Femur (tissue), 1 donor: ENCODE measurements at regions not wholly inside any gene's neighbourhood (a gene's known extent, or its start where the extent isn't known, plus 50 kb on each side); places are given as distances from the start of the nearest gene placed in this dataset.

Experiments used
- DNase-seq: peaks from one replicate; pipeline ENCODE4 v3.0.0-alpha.2; 2017

DNA sequence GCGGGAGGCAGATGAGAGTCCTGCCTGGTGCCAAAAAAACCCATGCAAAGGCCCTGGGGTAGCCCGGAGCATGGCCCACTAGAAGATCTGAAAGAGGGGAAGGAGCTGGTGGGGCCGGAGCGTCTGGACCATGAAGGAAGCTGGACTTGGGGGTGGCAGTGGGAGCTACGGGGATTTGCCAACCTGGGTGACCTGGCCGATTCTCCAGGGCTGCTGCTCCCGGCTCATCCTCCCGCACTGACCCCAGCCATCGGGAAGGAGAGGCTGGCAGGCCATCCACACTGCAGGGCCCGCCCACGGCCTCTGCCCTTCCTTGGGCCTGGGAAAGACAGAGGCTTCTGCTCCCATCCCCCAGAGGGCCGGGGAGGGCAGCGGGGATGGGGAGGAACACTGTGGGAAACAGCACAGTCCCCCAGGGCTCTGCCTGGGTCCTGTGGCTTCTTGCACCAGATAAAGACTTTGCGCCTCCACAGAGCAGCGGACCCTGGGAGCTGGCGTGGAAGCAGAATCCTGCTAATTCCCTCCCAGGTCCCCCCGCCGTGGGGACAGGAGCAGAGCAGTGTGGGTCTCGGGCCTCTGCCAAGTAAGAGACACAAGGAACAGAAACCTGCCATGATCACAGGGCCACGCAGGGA, 87.1 kb upstream of the LINC01488 start:
- no peak for DNase-seq

DNA sequence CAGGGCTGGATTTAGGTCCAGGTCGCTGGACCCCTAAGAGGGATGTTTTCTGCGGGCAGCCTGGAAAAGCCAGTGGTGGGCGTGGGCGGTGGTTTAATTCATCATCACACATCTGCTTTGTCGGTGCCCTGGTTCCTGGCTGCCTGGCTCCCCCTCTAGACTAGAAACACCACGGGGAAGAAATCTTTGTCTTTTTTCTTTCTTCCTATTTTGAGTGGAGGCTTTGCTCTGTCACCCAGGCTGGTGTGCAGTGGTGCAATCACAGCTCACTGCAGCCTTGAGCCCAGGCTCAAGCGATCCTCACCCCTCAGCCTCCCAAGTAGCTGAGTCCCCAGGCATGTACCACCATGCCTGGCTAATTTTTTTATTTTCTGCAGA, 86.6 kb upstream of the LINC01488 start:
- DNase-seq, result no peak

DNA sequence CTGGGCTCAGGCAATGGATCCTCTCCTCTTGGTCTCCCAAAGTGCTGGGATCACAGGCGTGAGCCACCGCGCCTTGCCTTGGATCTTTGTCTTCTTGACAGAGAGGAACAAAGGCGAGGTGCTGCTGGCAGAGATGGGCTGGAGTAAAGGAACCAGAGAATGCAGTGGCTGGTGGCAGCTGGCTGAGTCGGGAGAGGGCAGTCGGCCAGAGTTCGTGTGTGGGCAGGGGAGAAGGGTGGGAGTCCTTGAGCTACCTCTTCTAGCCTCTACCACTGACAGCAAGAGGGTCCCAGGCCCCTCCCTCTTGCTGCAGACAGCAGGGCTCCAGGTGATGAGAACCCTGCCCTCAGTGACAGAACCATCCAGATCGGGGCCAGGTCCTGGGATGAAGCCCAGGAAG, 86.2 kb upstream of the LINC01488 start:
- no peak for DNase-seq

DNA sequence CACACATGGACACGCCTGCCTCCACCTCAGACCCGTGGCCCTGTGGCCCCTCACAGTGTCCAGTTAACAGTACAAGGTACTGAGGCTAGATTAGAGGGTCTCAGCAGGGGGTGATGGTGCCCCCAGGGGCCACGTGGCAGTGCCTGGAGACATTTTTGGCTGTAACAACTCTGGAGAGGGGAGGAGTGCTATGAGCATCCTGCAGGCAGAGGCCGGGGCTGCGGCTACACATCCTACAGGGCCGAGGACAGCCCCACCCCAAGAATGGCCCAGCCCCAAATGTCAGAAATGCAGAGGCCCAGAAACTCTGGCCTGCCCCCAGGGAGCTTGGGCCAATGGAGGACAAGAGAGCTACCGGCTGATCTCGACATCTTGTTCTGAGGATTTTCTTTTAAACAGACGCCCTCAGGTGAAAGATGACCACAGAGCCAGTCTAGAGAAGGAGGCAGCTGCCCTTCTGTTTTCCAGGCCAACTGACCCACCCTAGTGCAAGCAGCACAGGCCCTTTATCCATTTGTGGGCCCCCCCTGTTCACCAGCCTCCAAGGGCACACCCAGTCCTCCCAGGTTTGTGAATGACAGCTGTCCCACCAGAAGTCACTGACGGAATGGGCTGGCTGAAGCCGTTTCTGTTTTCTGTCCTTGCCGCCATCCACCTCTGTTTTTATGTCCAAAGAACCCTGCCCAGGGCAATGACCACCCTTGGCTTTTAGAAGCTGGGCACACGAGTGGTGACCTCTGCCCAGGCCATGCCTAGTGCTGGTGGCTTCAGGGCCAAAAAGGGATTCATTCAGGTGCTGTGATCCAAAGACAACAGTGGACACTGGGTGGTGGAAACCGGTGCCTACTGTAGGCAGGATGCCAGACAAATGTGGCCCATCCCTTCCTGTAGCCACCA, 85.2 kb upstream of the LINC01488 start:
- no peak for DNase-seq

DNA sequence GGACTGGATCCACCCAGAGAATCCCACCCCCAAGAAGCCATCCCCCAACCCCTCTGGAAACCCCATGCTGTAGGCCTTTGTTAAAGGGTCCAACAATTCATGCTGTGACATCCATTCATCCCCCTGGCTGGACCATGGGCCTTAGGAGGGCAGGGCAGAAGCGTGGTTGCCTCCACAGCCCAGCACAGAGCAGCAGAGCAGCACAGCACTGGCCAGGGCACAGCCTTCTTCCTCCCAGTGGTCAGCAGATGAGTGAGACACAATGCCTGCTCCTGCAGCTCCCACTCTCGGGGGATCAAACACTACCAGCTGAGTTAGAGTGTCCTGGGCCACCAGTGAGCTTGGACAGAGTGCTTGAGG, 84.5 kb upstream of the LINC01488 start:
- no peak for DNase-seq

DNA sequence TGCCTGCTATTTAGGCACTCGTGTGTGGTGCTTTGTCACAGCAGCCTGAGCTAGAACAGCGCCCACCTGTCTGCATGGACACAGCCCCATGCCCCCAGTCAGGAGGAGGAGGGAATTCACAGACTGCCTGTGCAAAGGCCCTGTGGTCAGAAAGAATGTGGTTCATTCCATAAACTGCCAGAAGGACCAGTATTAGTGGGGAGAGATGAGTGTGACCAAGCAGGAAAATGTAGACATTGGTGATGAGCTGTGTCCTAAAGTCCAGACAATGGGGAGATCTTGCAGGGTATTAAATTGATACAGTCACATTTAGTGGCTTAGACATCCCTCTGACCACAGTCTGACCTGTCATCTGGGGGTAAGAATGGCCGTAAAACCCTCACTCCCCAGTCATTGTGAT, 83.7 kb upstream of the LINC01488 start:
- DNase-seq, result no peak

DNA sequence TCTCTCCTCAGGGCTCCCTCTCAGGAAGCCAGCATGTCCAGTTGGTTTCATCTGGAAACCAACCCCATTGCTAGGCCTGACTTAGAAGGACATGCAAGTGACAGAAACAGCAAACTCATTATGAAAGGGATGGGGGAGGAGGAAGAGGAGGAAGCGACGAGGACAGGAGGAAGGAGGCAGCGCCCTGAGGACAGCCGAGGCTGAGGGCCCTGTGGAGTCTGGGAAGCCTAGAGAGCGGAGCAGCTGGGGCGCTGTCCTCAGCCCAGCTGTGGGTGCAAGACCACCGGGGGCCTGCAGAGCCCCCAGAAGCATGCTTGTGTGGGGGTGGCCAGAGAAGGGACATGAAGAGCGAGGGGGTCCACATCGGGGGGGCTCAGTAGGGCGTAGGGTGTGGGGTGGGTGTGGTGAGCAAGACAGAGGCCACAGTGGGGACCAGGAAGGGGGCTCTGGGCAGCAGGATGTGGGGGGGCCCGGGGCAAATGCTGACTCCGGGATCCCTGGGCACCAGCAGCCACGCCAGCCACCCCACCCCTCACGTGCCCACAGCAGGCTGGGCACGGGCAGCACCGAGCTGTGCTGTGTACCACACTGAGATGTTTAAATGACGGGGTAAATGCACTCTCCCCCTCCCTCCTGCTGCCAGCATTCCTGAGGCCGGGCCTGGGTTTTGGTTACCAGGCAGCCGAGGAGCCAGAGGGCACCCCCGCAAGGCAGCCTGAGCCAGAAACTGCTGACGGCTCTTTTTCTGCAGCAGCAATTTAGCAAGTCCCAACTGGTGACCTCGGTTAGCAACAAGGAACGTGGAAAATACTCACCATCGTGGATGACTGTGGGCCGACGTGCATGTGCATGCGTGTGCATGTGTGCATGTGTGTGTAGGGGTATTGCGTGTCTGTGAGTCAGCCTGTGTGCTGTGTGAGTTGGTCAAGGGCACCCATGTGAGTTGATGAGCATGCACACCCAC, 82.7 kb upstream of the LINC01488 start:
- DNase-seq, result peak; percentile 85

DNA sequence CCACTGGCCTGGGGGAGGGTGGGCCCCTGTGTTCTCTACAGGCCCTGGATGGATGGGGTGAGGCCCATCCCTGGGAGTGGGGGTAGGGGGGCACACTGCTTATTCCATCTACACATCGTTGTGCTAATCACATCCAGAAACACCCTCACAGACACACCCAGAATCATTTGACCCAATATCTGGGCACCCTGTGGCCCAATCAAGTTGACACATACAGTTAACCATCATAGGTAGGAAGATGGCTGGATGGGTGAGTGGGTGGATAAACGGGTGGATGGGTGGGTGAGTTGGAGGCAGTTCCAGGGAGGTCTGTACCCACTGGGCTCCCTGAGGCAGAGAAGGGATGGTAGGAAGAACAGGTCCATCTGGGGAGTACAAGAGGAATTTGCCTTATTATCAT, 81.3 kb upstream of the LINC01488 start:
- peak; percentile 12 for DNase-seq

DNA sequence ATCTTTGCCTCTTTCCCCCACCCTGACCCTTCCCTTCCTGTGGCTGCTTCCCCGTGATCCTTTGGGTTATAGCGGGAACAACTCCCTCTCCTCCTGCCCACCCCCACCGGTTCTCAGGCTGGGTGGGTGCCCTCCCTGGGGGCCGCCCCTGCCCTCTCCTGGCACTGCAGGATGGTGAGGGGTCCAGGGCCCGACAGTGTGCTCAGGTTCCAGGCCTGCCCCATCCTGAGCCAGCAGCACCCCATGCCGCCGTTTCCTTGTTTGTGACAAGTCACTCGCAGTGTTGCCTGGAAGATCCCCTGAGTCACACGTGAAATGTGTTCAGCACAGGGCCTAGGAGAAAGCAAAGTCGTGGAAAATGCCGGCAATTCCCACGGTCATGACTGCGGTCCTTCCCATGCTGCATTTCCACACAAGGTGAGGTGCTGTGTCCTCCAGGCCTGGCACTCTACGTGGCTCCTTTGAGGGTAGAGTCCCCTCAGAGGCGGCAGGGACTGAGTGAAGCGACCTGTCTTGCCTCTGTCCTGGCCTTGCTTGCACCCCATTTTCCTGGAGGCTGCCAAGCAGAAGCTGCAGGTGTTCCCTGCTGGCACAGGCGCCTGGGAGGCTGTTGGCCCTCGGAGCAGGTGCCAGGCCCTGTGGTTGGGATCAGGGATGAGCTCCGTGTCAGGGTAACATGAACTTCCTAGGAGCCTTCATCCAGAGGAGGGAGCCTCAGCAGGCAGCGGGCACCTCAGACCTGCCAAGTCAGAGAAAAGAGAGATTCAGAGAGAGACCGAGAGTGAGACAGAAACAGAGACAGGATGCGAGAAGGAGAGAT, 80.5 kb upstream of the LINC01488 start:
- DNase-seq, result no peak

DNA sequence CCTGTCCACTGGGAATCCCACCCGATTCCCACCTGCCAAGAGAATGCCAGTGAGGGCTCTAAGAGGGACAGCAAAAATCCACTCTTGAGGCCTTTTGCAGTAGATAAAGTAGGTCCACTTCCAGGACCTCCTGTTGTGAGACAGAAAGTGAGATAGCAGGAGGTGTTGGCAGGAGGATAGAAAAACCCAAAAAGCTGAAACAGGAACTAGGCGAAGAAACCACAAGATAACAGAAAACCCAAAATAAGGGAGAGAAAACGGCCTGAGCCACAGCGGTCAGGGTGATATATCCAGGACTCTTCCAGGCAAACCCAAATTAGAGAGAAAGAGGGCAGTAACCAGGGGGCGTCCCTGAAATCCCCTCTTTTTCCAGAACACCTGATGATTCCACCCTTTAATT, 79.7 kb upstream of the LINC01488 start:
- peak; percentile 14 for DNase-seq

DNA sequence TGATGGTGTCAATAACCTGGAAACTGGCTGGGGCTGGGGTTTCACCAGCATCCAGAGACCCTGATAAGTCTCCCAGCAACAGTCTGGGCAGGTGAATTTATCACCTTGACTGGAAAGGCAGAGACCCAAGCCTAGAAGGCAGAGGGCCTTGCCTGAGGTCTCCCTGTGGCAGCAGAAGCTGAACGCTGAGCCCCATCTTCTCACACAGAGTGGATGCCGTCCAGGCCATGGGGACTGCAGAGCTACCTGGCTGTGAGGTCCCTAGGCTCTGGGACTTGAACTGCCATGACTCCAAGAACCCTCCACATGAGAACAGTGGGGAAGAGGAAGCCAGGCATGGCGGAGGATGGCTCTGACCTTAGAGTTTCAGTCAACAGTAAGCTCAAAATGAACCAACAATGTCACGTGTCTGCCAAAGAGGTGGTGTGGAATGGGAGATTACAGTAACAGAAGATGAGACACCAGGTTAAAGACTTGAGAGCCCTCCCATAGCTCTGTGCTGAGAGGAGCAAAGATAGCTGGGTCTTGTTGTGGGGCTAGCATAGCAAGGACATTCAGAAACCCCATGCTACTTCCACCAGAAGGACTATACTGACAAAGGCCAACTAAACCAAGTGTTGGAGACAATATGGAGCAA, 79.1 kb upstream of the LINC01488 start:
- DNase-seq, result no peak

DNA sequence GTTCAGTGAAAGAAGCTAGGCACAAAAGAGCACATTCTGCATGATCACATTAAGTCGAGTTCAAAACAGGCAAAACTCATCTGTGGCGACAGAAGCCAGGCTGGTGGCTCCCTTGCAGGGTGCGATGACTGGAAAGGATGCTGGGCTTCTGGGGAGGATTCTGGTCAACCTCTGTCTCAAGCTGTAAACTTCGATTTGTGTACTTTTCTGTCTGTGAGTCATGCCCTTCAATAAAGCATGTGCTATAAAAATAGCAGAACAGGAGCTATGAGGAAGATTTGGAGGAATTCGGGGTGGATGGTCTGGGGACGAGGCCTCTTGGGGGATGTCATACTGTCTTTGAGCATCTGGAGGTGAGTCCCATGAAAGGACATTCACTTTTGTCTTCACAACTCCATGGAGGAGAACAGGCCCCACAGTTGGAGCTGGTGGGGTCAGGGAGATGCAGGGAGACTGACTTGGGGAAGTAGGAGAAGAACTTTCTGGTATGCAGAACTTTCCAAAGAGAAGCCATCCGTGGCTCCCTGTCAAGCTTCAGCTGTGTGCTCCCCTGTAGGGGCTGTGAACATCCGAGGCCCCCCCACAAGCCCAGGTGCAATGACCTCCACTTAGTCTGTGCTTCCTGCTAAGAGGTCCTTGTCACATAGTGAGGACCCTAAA, 77.8 kb upstream of the LINC01488 start:
- no peak for DNase-seq

DNA sequence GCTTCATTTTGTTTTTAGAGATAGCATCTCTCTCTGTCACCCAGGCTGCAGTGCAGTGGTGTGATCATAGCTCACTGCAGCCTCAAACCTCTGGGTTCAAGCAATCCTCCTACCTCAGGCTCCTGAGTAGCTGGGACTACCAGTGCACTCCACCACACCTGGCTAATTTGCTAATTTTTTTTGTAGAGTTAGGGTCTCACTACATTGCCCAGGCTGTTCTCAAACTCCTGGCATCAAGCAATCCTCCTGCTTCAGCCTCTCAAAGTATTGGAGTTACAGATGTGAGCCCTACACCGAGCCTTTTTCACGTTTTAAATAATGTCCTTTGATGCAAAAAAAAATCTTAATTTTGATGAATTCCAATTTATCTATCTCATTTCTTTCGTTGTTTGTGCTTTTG, 75.4 kb upstream of the LINC01488 start:
- no peak for DNase-seq

DNA sequence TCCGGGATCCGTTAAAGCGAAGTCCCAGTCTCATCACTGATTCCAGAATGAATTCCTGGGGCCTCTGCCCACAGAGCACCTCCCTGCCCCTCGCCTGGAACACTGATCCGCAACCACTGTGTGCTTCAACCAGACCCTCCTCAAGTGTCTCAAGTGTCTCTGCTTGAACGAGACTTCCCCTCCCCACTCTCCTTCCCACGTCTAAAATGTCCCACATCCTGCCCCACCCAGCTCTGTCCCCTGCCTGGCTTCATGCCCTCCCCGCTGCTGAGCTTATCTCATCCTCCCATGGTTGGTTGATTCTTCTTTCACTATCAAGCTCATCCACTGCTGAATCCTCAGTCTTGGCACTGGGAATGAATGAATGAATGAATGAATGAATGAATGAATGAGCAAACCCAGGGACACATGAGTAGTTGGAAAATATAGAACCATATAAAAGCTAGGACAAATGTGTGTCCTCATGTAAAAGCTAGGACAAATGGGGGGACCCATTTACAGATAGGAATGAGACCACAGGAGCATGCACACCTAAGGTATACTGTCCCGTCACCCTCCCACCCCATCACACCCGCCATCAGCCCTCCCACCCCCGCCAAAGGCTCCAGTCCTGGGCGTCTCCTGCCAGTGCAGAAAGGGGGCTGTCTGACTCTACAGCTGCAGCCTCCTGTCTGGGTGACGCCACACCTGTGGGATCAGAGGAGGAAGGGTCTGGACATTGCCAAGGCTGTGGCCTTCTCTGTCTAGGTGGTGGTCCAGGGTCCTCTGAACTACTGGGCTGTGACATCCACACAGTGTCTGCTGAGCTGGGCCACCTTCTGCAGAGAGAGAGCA, 71.4 kb upstream of the LINC01488 start:
- no peak for DNase-seq

DNA sequence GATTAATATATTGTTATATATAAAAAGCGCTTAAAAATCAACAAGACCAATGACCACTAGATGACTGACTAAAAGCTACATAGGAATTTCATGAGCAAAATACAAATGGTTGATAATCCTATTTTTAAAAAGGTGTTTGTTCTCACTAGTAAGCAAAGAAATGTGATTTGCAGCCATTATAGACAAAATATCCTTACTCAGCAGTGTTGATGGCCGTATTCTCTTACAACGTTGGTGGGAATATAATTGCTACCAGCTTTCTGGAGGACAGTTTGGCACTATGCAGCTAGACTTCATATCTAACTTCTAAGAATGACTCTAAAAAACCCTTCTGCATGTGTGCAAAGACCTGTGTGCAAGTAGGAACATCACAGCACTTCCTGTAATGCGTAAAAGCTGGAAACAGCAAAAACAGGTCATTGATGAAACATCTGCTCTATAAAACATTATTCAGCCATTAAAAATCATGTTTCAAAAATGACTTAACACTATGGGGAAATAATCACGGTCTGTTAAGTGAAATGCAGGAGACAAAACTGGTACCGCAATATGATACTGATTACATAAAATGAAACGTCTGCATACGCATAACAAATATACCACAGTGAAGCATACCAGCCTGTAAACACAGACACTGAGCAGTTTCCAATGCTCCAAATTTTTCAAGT, 70.1 kb upstream of the LINC01488 start:
- DNase-seq, result no peak

DNA sequence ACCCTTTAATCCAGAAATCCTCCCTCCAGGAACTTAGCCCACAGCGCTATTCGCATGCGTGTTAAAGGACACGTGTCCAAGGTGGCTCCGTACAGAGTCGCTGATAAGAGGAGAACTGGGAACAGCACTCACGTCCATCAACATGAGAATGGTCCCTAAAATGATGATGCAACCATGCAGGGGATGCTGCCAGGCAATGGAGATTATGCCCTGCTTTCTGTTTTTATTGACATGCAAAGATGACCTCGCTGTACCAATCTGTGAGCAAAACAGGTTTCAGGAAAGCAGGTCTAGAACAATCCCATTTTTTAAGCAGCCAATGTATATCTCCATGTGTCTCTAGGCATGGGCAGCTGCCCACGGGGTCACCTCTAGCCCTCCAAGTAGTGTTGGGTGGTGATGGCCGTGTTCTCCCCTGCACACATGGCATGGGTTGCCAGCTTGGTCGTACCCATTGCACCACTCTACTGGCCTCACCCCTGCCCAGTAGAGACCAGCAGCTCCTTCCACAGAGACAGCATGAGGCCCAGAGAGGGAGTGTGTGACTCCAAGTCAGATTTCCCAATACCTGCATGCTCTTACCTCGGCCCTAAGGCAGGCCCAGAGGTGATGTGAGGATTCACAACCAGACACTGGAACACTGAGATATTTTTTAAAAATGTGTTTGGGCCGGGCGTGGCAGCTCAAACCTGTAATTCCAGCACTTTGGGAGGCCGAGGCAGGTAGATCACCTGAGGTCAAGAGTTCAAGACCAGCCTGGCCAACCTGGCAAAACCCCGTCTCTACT, 68.3 kb upstream of the LINC01488 start:
- no peak for DNase-seq

DNA sequence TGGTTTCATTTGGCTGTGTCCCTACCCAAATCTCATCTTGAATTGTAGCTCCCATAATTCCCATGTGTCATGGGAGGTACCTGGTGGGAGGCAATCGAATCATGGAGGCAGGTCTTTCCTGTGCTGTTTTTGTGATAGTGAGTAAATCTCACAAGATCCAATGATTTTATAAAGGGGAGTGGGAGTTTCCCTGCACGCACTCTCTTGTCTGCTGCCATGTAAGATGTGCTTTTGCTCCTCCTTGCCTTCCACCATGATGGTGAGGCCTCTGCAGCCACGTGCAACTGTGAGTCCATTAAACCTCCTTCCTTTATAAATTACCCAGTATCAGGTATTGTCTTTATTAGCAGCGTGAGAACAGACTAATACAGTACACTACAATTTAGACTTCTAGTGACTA, 67.5 kb upstream of the LINC01488 start:
- DNase-seq, result no peak

DNA sequence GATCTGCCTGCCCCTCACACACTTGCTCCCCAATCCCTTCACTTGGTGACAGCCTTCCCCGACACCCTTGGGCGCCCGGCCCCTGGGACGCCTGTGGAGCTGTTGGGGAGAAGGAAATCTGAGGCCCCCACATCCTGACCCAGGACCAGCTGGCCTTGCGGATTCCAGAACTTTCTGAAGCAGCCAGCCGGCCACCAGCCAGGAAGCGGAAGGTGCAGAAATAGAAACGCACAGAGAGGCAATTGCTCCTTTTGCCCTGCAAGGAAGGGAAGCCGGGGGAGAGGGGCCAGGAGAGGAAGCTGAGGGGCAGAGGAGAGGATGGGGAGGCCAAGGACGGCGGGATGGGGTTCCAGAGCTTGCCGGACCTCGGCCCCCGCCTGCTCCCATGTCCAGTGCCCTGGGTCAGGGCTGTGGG, 66.7 kb upstream of the LINC01488 start:
- DNase-seq, result no peak
